ENCODE measurements at regions not wholly inside any gene's neighbourhood (a gene's known extent, or its start where the extent isn't known, plus 50 kb on each side); places are given as distances from the start of the nearest gene placed in this dataset.

- no peak for TF ChIP-seq TEAD1 (CRISPR knock-in tag; IDR thresholded peaks at IDR 0.05)
- TF ChIP-seq PREB (CRISPR knock-in tag; IDR thresholded peaks at IDR 0.05; ENCODE audit: borderline replicate concordance) = no peak
- TF ChIP-seq ATF3 (CRISPR knock-in tag; conservative IDR thresholded peaks at IDR 0.05) = no peak
- TF ChIP-seq CTCF (IDR thresholded peaks at IDR 0.05) = no peak
- TF ChIP-seq FOXP1 (CRISPR knock-in tag; IDR thresholded peaks at IDR 0.05; ENCODE audit: borderline replicate concordance) = no peak
- TF ChIP-seq ETV6 (CRISPR knock-in tag; IDR thresholded peaks at IDR 0.05) = no peak
- no peak for TF ChIP-seq TEAD4 (CRISPR knock-in tag; IDR thresholded peaks at IDR 0.05)
- TF ChIP-seq NR2C2 (CRISPR knock-in tag; IDR thresholded peaks at IDR 0.05) = no peak
- no peak for TF ChIP-seq NR1H2 (CRISPR knock-in tag; IDR thresholded peaks at IDR 0.05)
- no peak for TF ChIP-seq MLX (CRISPR knock-in tag; IDR thresholded peaks at IDR 0.05)
Observed at GRCh38 chr14:46250113-46250703, 401.4 kb downstream of the RPL10L start.
